Liver (tissue), 8 donors: ENCODE measurements at regions not wholly inside any gene's neighbourhood (a gene's known extent, or its start where the extent isn't known, plus 50 kb on each side); places are given as distances from the start of the nearest gene placed in this dataset.

Experiments used
- DNase-seq: peaks from one replicate; pipeline ENCODE4 v3.0.0-alpha.2; 2017; ENCODE audit warnings: low spot score
- H3K27ac ChIP-seq, 2 donors: one replicate each; pipeline ENCODE4 v1.7.0; 2013; ENCODE audit warnings: inconsistent platforms in 2 of 2, low read length in 2 of 2, control low read depth in 1 of 2, low read depth in 1 of 2, mild to moderate bottlenecking in 1 of 2
- H3K27me3 ChIP-seq, 4 donors: one replicate each; pipeline versions ENCODE4 v1.6.1 to v1.7.0; 2013; ENCODE audit warnings: low read length in 3 of 4, inconsistent platforms in 1 of 4, mild to moderate bottlenecking in 1 of 4, moderate library complexity in 1 of 4; ENCODE audit not compliant: control insufficient read depth in 4 of 4, insufficient read depth in 4 of 4
- H3K36me3 ChIP-seq, 4 donors: one replicate each; pipeline versions ENCODE4 v1.6.1 to v1.7.0; 2013; ENCODE audit warnings: low read length in 3 of 4, mild to moderate bottlenecking in 3 of 4, low read depth in 1 of 4, moderate library complexity in 1 of 4; ENCODE audit not compliant: control insufficient read depth in 4 of 4, insufficient read depth in 3 of 4
- H3K4me1 ChIP-seq, 4 donors: one replicate each; pipeline versions ENCODE4 v1.6.1 to v1.7.0; 2013; ENCODE audit warnings: low read length in 3 of 4, mild to moderate bottlenecking in 3 of 4, moderate library complexity in 1 of 4; ENCODE audit not compliant: control insufficient read depth in 4 of 4, insufficient read depth in 4 of 4
- H3K4me3 ChIP-seq, 3 donors: one replicate each; pipeline versions ENCODE4 v1.6.1 to v1.7.0; 2013; ENCODE audit warnings: low read length in 3 of 3, control low read depth in 1 of 3, low read depth in 1 of 3, mild to moderate bottlenecking in 1 of 3
- H3K9ac ChIP-seq, 2 donors: one replicate each; pipeline ENCODE4 v1.7.0; 2013; ENCODE audit warnings: low read length in 2 of 2, mild to moderate bottlenecking in 2 of 2, moderate library complexity in 2 of 2, control low read depth in 1 of 2, low read depth in 1 of 2
- H3K9me3 ChIP-seq, 4 donors: one replicate each; pipeline versions ENCODE4 v1.6.1 to v1.7.0; 2013; ENCODE audit warnings: low read length in 3 of 4; ENCODE audit not compliant: control insufficient read depth in 4 of 4
- ATF3 ChIP-seq: IDR thresholded peaks from 2 replicates; pipeline ENCODE4 v1.6.1; 2016; ENCODE audit warnings: antibody characterized with exemption
- EGR1 ChIP-seq, 2 donors: IDR thresholded peaks; 2 replicates each; pipeline ENCODE4 v1.6.1; 2016 to 2018; ENCODE audit warnings: antibody characterized with exemption in 2 of 2, low read depth in 2 of 2
- FOXA1 ChIP-seq: IDR thresholded peaks from 2 replicates; pipeline ENCODE4 v1.6.1; 2016; ENCODE audit warnings: antibody characterized with exemption
- GABPA ChIP-seq, 2 donors: IDR thresholded peaks in 1 of 2; conservative IDR thresholded peaks in 1 of 2; 2 replicates each; pipeline ENCODE4 v1.6.1; 2016; ENCODE audit warnings: antibody characterized with exemption in 2 of 2, mild to moderate bottlenecking in 1 of 2, moderate library complexity in 1 of 2
- HNF4A ChIP-seq, 2 donors: conservative IDR thresholded peaks; 2 replicates each; pipeline ENCODE4 v1.6.1; 2016; ENCODE audit warnings: antibody characterized with exemption in 2 of 2, mild to moderate bottlenecking in 2 of 2
- HNF4G ChIP-seq: IDR thresholded peaks from 2 replicates; pipeline ENCODE4 v1.6.1; 2016; ENCODE audit warnings: antibody characterized with exemption
- JUND ChIP-seq, 2 donors: IDR thresholded peaks; 2 replicates each; pipeline ENCODE4 v1.6.1; 2016; ENCODE audit warnings: antibody characterized with exemption in 2 of 2
- NR2F2 ChIP-seq: IDR thresholded peaks from 2 replicates; pipeline ENCODE4 v1.6.1; 2016; ENCODE audit warnings: antibody characterized with exemption
- RAD21 ChIP-seq, 2 donors: IDR thresholded peaks; 2 replicates each; pipeline ENCODE4 v1.6.1; 2016; ENCODE audit warnings: antibody characterized with exemption in 2 of 2, mild to moderate bottlenecking in 2 of 2
- REST ChIP-seq: IDR thresholded peaks from 2 replicates; pipeline ENCODE4 v1.6.1; 2016; ENCODE audit warnings: antibody characterized with exemption, mild to moderate bottlenecking
- RXRA ChIP-seq, 2 donors: IDR thresholded peaks; 2 replicates each; pipeline ENCODE4 v1.6.1; 2017 to 2018; ENCODE audit warnings: antibody characterized with exemption in 2 of 2, mild to moderate bottlenecking in 1 of 2
- SP1 ChIP-seq: IDR thresholded peaks from 2 replicates; pipeline ENCODE4 v1.6.1; 2018; ENCODE audit warnings: antibody characterized with exemption, mild to moderate bottlenecking
- TAF1 ChIP-seq: conservative IDR thresholded peaks from 2 replicates; pipeline ENCODE4 v1.6.1; 2016; ENCODE audit warnings: antibody characterized with exemption, mild to moderate bottlenecking
- YY1 ChIP-seq: IDR thresholded peaks from 2 replicates; pipeline ENCODE4 v1.6.1; 2016; ENCODE audit warnings: antibody characterized with exemption, mild to moderate bottlenecking
- WGBS: extraction: QIAGEN DNeasy Blood & Tissue Kit; methylation state at CpG from one replicate; pipeline ENCODE4 v1.1.7; 2013; 5-methylcytosine and 5-hydroxymethylcytosine counted together
- TF ChIP-seq, protein P1 (sequence below): IDR thresholded peaks from 2 replicates; pipeline ENCODE4 v1.6.1; 2016; ENCODE audit warnings: antibody characterized with exemption
- TF ChIP-seq, protein P2 (sequence below): fragments of 150-350 bp; IDR thresholded peaks from 2 replicates; pipeline ENCODE4 v1.5.1; 2017; ENCODE audit warnings: improper control_type of control experiment, low read depth, low read length; ENCODE audit not compliant: missing input control
- TF ChIP-seq, protein P3 (sequence below): IDR thresholded peaks from 2 replicates; pipeline ENCODE4 v1.6.1; 2016; ENCODE audit warnings: antibody characterized with exemption
- donor health status: healthy.
- donor health status: healthy.
- donor health status: healthy.
- donor health status: healthy.
- donor health status: healthy.

- Histone ChIP-seq H3K4me1 (peaks cover 0 to 9% (median 4%) of the 10 kb centered on the region in 4 donors), H3K36me3 (no peaks in the 10 kb centered on the region), H3K27ac (no peak overlapping the region), H3K9me3 (no peaks in the 10 kb centered on the region), H3K9ac (no peak overlapping the region), H3K27me3 (no peaks in the 10 kb centered on the region), H3K4me3 (no peak overlapping the region)
- WGBS: 53% methylated on average over 1 of the region's 1 CpG
- no peak for DNase-seq
- TF ChIP-seq JUND (IDR thresholded peaks at IDR 0.05) (no peak), RXRA (IDR thresholded peaks at IDR 0.05) (no peak), RAD21 (IDR thresholded peaks at IDR 0.05) (no peak), NR2F2 (no peak), YY1 (no peak), GABPA (IDR thresholded peaks at IDR 0.05 in 1 of 2, conservative IDR thresholded peaks at IDR 0.05 in 1 of 2) (no peak), HNF4G (no peak), ATF3 (no peak), HNF4A (conservative IDR thresholded peaks at IDR 0.05) (no peak), REST (no peak), SP1 (no peak), TAF1 (no peak)
- TF ChIP-seq, protein P1, sequence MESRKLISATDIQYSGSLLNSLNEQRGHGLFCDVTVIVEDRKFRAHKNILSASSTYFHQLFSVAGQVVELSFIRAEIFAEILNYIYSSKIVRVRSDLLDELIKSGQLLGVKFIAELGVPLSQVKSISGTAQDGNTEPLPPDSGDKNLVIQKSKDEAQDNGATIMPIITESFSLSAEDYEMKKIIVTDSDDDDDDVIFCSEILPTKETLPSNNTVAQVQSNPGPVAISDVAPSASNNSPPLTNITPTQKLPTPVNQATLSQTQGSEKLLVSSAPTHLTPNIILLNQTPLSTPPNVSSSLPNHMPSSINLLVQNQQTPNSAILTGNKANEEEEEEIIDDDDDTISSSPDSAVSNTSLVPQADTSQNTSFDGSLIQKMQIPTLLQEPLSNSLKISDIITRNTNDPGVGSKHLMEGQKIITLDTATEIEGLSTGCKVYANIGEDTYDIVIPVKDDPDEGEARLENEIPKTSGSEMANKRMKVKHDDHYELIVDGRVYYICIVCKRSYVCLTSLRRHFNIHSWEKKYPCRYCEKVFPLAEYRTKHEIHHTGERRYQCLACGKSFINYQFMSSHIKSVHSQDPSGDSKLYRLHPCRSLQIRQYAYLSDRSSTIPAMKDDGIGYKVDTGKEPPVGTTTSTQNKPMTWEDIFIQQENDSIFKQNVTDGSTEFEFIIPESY: no peak
- TF ChIP-seq, protein P2, sequence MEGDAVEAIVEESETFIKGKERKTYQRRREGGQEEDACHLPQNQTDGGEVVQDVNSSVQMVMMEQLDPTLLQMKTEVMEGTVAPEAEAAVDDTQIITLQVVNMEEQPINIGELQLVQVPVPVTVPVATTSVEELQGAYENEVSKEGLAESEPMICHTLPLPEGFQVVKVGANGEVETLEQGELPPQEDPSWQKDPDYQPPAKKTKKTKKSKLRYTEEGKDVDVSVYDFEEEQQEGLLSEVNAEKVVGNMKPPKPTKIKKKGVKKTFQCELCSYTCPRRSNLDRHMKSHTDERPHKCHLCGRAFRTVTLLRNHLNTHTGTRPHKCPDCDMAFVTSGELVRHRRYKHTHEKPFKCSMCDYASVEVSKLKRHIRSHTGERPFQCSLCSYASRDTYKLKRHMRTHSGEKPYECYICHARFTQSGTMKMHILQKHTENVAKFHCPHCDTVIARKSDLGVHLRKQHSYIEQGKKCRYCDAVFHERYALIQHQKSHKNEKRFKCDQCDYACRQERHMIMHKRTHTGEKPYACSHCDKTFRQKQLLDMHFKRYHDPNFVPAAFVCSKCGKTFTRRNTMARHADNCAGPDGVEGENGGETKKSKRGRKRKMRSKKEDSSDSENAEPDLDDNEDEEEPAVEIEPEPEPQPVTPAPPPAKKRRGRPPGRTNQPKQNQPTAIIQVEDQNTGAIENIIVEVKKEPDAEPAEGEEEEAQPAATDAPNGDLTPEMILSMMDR: no peak
Measured at GRCh38 chr3:24686808-24687207, 192.2 kb upstream of the THRB start.

DNA sequence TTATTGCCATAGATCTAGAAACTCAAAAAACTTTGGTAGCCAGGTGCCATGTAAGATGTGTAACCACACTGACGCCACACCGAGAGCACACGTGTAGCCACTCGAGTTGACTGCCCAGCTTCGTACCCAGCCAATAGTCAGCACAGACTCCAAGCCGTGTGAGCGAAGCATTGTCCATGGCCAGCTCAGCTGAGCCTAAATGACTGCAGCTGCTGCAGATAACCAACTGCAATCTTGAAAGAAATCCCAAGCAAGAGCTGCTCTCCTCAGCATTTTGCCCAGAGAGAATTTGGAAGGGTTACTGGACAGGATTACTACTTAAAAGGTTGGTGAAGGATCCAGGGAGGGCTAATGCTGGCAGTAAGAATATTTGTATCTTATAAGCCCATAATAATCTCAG lies 193.0 kb upstream of the THRB start:
- no peak overlapping the region for H3K27ac ChIP-seq
- no peaks in the 10 kb centered on the region for H3K36me3 ChIP-seq
- peaks cover 0 to 9% (median 4%) of the 10 kb centered on the region in 4 donors for H3K4me1 ChIP-seq
- DNase-seq: no peak
- no peaks in the 10 kb centered on the region for H3K9me3 ChIP-seq
- WGBS: 94% methylated on average over 7 of the region's 7 CpGs
- no peak overlapping the region for H3K9ac ChIP-seq
- H3K4me3 ChIP-seq: no peak overlapping the region
- no peaks in the 10 kb centered on the region for H3K27me3 ChIP-seq
- TF ChIP-seq RAD21 (IDR thresholded peaks at IDR 0.05) (no peak), RXRA (IDR thresholded peaks at IDR 0.05) (no peak), GABPA (IDR thresholded peaks at IDR 0.05 in 1 of 2, conservative IDR thresholded peaks at IDR 0.05 in 1 of 2) (no peak), REST (no peak), FOXA1 (no peak), EGR1 (IDR thresholded peaks at IDR 0.05; ENCODE audit: low read depth in 2 of 2) (no peak), SP1 (no peak), HNF4A (conservative IDR thresholded peaks at IDR 0.05) (no peak), JUND (IDR thresholded peaks at IDR 0.05) (no peak)
- TF ChIP-seq, protein P3, sequence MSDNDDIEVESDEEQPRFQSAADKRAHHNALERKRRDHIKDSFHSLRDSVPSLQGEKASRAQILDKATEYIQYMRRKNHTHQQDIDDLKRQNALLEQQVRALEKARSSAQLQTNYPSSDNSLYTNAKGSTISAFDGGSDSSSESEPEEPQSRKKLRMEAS: no peak
- TF ChIP-seq, protein P1: no peak
